Esophagus (tissue), 2 donors: ENCODE measurements at regions not wholly inside any gene's neighbourhood (a gene's known extent, or its start where the extent isn't known, plus 50 kb on each side); places are given as distances from the start of the nearest gene placed in this dataset.
"Not testable (repeated sequence)": the region's sequence is repeated elsewhere in the genome, so short reads cannot be mapped to it uniquely, and the experiment has no call there.

Experiments used
- H3K27ac ChIP-seq, 2 donors: one replicate each; pipeline ENCODE4 v1.5.1; 2013; ENCODE audit warnings: low read depth in 2 of 2, mild to moderate bottlenecking in 2 of 2, inconsistent platforms in 1 of 2, low read length in 1 of 2, moderate library complexity in 1 of 2
- H3K27me3 ChIP-seq, 2 donors: one replicate each; pipeline ENCODE4 v1.6.1; 2013; ENCODE audit warnings: low read length in 2 of 2, control low read depth in 1 of 2, mild to moderate bottlenecking in 1 of 2; ENCODE audit not compliant: insufficient read depth in 2 of 2, control insufficient read depth in 1 of 2
- H3K36me3 ChIP-seq, 2 donors: one replicate each; pipeline ENCODE4 v1.6.1; 2013; ENCODE audit warnings: low read length in 1 of 2; ENCODE audit not compliant: control insufficient read depth in 2 of 2, insufficient read depth in 2 of 2
- H3K4me1 ChIP-seq, 2 donors: one replicate each; pipeline ENCODE4 v1.6.1; 2013; ENCODE audit warnings: low read length in 1 of 2; ENCODE audit not compliant: control insufficient read depth in 2 of 2, insufficient read depth in 2 of 2
- H3K4me3 ChIP-seq, 2 donors: one replicate each; pipeline ENCODE4 v1.5.1; 2013; ENCODE audit warnings: low read length in 2 of 2, mild to moderate bottlenecking in 2 of 2, low read depth in 1 of 2, moderate library complexity in 1 of 2
- H3K9me3 ChIP-seq, 2 donors: one replicate each; pipeline ENCODE4 v1.6.1; 2013; ENCODE audit warnings: mild to moderate bottlenecking in 2 of 2, low read depth in 1 of 2, low read length in 1 of 2, moderate library complexity in 1 of 2; ENCODE audit not compliant: control insufficient read depth in 2 of 2, insufficient read depth in 1 of 2
- WGBS, 2 donors: extraction: QIAGEN DNeasy Blood & Tissue Kit; methylation state at CpG; one replicate each; pipeline ENCODE4 v1.1.7; 2013; 5-methylcytosine and 5-hydroxymethylcytosine counted together
- donor health status: healthy with polysubstance abuse.
- donor health status: Bipolar disorder and iron deficiency.

- peaks cover 4 to 11% of the 10 kb centered on the region in 2 donors for H3K9me3 ChIP-seq
- 67 to 80% methylated on average over 10 of the region's 10 CpGs for WGBS, 2 donors
Observed at GRCh38 chr10:130353928-130354572, 217.9 kb downstream of the GLRX3 start.

DNA sequence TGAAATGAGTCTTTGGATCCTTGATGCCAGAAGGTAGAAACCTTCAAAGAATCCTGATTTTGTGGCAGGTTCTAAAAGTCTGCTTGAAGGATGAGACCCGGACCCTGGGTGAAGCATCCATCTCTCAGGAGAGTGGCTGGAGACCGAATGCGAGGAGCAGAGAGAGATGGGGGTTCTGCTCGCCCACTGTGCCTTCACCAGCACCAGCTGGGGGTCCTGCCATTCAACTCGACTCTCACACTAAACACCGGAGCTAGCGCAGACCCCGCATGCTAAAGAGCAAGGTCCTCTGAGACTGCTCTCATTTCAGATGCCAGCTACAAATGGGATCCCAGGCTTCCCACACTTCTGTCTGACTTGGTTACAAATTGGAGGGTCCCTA, 218.4 kb downstream of the GLRX3 start:
- H3K27ac ChIP-seq: no peak overlapping the region
- WGBS, 2 donors: 88 to 91% methylated on average over 8 of the region's 8 CpGs
- peaks cover 4 to 11% of the 10 kb centered on the region in 2 donors for H3K9me3 ChIP-seq

More at GRCh38 chr10:130353928-130354572, 217.9 kb downstream of the GLRX3 start:
- no peaks in the 10 kb centered on the region for H3K4me1 ChIP-seq
- H3K27ac ChIP-seq: no peak overlapping the region
- no peaks in the 10 kb centered on the region for H3K36me3 ChIP-seq
- H3K4me3 ChIP-seq: no peak overlapping the region
- H3K27me3 ChIP-seq: no peaks in the 10 kb centered on the region

DNA sequence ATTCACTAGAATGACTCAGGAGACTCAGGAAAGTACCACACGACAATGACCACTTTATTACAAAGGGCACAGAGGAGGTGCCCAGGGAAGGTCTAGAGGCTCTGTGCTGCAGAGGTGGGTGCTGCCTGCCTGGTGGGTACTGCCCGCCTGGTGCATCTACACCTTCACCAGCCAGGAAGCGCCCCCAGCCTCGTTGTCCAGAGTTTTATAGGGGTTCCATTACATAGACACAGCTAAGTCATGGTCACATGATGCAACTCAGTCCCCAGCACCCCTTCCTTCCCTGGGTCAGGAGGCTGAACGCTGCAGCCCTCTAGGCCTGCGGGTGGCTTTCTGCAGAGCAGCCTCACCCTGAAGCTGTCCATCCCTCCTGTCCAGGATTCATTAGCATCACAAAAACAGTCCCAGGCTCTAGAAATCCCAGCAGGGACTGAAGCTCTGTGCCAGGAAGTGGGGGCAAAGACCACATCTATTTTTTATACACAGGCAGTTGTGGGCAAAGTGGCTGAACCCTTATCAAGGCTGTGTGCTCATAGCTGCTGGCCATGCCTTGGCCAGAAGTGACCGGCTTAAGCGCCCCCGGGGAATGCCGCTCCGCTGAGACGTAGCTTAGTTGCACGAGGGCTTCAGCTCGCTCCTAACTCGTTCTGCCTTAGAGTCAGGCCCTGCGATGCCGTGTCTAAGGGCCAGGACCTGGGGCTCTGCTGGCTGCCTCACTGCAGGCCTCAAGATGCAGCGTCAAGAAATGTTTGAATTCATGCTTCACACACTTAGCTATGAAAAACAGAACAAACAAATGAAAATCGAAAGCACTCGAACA, 219.0 kb downstream of the GLRX3 start:
- Histone ChIP-seq H3K27ac (no peak overlapping the region), H3K4me3 (no peak overlapping the region), H3K36me3 (no peaks in the 10 kb centered on the region), H3K9me3 (peaks cover 4 to 11% of the 10 kb centered on the region in 2 donors), H3K27me3 (no peaks in the 10 kb centered on the region), H3K4me1 (no peaks in the 10 kb centered on the region)
- WGBS, 2 donors: 84 to 86% methylated on average over 20 of the region's 20 CpGs

More for the DNA sequence above, 218.4 kb downstream of the GLRX3 start:
- H3K27me3 ChIP-seq: no peaks in the 10 kb centered on the region
- H3K4me1 ChIP-seq: no peaks in the 10 kb centered on the region
- H3K4me3 ChIP-seq: no peak overlapping the region
- no peaks in the 10 kb centered on the region for H3K36me3 ChIP-seq

DNA sequence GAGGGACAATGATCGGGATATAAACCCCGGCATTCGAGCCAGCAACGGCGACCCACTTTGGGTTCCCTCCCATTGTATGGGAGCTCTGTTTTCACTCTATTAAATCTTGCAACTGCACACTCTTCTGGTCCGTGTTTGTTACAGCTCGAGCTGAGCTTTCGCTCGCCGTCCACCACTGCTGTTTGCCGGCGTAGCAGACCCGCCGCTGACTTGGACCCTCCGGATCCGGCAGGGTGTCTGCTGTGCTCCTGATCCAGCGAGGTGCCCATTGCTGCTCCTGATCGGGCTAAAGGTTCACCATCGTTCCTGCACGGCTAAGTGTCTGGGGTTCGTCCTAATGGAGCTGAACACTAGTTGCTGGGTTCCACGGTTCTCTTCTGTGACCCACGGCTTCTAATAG, 220.2 kb downstream of the GLRX3 start:
- H3K36me3 ChIP-seq, H3K27me3 ChIP-seq, H3K27ac ChIP-seq, H3K4me3 ChIP-seq, H3K4me1 ChIP-seq: not testable (repeated sequence)
- H3K9me3 ChIP-seq: peaks cover 4 to 12% of the 10 kb centered on the region in 2 donors
- WGBS, 2 donors: 87 to 90% methylated on average over 23 of the region's 23 CpGs

GRCh38 chr10:130357226-130357625, 221.0 kb downstream of the GLRX3 start:
- Histone ChIP-seq H3K4me1 (no peaks in the 10 kb centered on the region), H3K4me3 (no peak overlapping the region), H3K27ac (no peak overlapping the region), H3K9me3 (peaks cover 4 to 10% of the 10 kb centered on the region in 2 donors), H3K27me3 (no peaks in the 10 kb centered on the region), H3K36me3 (no peaks in the 10 kb centered on the region)
- 85 to 93% methylated on average over 9 of the region's 9 CpGs for WGBS, 2 donors

DNA sequence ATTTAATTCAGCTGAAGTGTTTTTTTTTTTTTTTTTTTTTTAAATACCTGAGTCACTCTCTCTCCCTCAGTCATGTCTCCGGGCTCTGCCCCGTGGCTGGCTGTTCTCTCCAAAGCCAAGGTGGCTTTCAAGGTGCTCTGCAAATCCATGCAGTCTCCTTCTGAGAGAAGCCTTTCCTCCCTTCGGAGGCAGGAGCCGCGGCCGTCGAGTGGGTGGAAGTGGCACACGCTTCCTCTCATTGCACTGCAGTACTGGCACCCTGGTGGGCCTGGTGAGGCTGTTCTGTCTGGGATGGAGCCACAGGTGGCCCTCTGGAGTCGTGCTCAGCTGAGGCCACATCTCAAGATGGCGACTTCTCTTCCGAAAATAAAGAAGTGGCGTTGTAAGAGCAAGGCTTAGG, 221.8 kb downstream of the GLRX3 start:
- Histone ChIP-seq H3K9me3 (peaks cover 7 to 12% of the 10 kb centered on the region in 2 donors), H3K4me3 (no peak overlapping the region), H3K27me3 (no peaks in the 10 kb centered on the region), H3K4me1 (no peaks in the 10 kb centered on the region), H3K27ac (no peak overlapping the region), H3K36me3 (no peaks in the 10 kb centered on the region)
- WGBS, 2 donors: 74 to 87% methylated on average over 12 of the region's 12 CpGs

DNA sequence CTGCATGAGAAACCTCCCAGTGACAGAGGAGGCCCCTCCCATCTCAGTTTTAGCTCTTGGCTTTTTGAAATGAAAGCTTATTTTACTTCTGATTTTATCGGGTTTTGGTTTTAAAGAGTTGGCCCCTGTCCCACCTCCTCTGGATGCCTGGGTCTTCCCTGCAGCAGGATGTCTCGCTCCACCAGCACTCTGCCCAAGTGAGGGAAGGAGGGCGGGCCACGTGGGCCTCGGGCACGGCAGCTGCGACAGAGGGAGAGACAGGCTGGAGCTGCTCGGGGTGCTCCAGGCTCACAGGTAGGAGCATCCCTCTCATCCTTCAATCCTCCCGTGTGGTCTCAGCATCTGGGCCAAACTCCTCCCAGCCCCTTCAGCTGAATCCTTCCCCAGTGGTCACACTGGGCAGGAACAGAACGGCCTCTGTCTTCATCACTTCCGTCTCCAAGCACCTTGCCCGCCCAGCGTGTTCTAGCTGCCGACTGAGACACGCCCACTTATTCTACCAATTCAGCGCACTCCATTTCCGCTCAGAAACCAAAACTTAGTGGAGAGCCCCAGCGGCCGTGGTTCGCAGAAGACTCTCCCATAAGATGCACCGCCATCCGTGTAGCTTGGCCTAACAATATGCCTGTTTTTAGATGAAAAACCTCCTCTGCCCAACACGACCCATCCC, 222.9 kb downstream of the GLRX3 start:
- no peaks in the 10 kb centered on the region for H3K36me3 ChIP-seq
- H3K4me1 ChIP-seq: no peaks in the 10 kb centered on the region
- no peak overlapping the region for H3K27ac ChIP-seq
- WGBS, 2 donors: 75 to 83% methylated on average over 23 of the region's 23 CpGs
- H3K4me3 ChIP-seq: no peak overlapping the region
- H3K27me3 ChIP-seq: no peaks in the 10 kb centered on the region
- peaks cover 7 to 15% of the 10 kb centered on the region in 2 donors for H3K9me3 ChIP-seq

- Histone ChIP-seq H3K4me1 (no peaks in the 10 kb centered on the region), H3K36me3 (no peaks in the 10 kb centered on the region), H3K27me3 (no peaks in the 10 kb centered on the region), H3K4me3 (no peak overlapping the region), H3K27ac (no peak overlapping the region), H3K9me3 (peaks cover 7 to 18% of the 10 kb centered on the region in 2 donors)
- 90 to 91% methylated on average over 11 to 12 of the region's 12 CpGs for WGBS, 2 donors
Observed at GRCh38 chr10:130359711-130360110, 223.5 kb downstream of the GLRX3 start.

DNA sequence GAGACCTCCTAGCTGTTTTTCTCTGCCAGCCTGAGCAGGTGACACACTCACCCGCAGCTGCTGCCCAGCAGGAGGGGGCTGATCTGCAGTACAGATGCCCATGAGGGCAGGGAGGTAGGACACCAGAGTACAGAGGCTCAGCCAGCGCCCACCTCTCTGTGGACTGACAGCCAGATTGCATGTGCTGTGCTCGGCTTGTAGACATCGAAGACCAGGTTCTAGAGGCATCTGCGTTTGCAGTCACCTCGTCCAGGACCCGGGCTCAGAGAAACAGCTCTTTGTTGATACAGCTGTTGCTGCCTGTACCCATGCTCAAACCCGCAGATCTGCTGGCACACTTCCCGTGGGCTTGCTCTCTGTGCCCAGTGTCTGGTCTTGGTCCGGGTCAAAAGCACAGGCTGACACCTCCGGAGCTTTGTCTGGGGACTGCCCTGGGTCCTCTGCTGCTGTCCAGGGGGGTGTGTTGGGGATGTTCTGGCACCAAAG, 224.7 kb downstream of the GLRX3 start:
- 47 to 55% methylated on average over 11 of the region's 11 CpGs for WGBS, 2 donors
- Histone ChIP-seq H3K36me3 (no peaks in the 10 kb centered on the region), H3K9me3 (peaks cover 7 to 22% of the 10 kb centered on the region in 2 donors), H3K27ac (no peak overlapping the region), H3K4me3 (no peak overlapping the region), H3K27me3 (no peaks in the 10 kb centered on the region), H3K4me1 (no peaks in the 10 kb centered on the region)
